ENCODE measurements at regions not wholly inside any gene's neighbourhood (a gene's known extent, or its start where the extent isn't known, plus 50 kb on each side); places are given as distances from the start of the nearest gene placed in this dataset.

- ChIA-PET POLR2A (no interaction called here), CTCF (interaction anchor here (0.7 to 1.9 kb wide), 12 partner anchors 10 to 1621 kb away, joined by 3 to 7 read pairs (median 3); no protein-coding TSS in a partner anchor)
- WGBS (ENCODE audit: low lambda C conversion rate): 64% methylated on average over 3 of the region's 3 CpGs
- Histone ChIP-seq H2AFZ (ENCODE audit: low read depth) (no peak overlapping the region), H3K4me1 (ENCODE audit: control insufficient read depth in 1 of 2, insufficient read depth in 2 of 2, low read depth in 1 of 2, low read length in 1 of 2) (peaks cover 0 to 15% of the 10 kb centered on the region in 2 experiments; a peak in 2 of 4 replicates), H3K79me2 (ENCODE audit: insufficient read depth) (no peaks in the 10 kb centered on the region), H3K9ac (no peak overlapping the region), H3K27me3 (ENCODE audit: insufficient read depth) (no peaks in the 10 kb centered on the region), H3K27ac (ENCODE audit: low read depth in 2 of 2, low read length in 1 of 2) (no peak overlapping the region; a peak in 1 of 4 replicates), H3K4me3 (ENCODE audit: low read depth in 2 of 2, low read length in 1 of 2) (no peak overlapping the region), H3K36me3 (replicated peaks in 1 of 2; ENCODE audit: control insufficient read depth in 1 of 2, insufficient read depth in 2 of 2, low read length in 1 of 2) (no peaks in the 10 kb centered on the region), H3F3A (replicated peaks; ENCODE audit: insufficient read depth) (peaks cover 4% of the 10 kb centered on the region), H4K20me1 (ENCODE audit: insufficient read depth) (no peaks in the 10 kb centered on the region), H3K4me2 (no peak overlapping the region), H3K9me2 (no peaks in the 10 kb centered on the region), H3K9me3 (no peaks in the 10 kb centered on the region)
- no peak for DNase-seq
- TF ChIP-seq RCOR1 (IDR thresholded peaks at IDR 0.05; ENCODE audit: low read length): no peak
- TF ChIP-seq EP300 (IDR thresholded peaks at IDR 0.05; ENCODE audit: borderline replicate concordance in 1 of 2, low read depth in 1 of 2, low read length in 1 of 2): peak in 1 of 2 experiments; percentile 35; a peak in 1 of 4 replicates
- no peak for TF ChIP-seq EZH2phosphoT487 (IDR thresholded peaks at IDR 0.05; ENCODE audit: borderline replicate concordance, low read depth)
- TF ChIP-seq GATA2 (CRISPR knock-in tag; IDR thresholded peaks at IDR 0.05): peak; percentile 75
- 0 out of 2 replicates have a peak, but pooled peaks have one; percentile 5 for TF ChIP-seq RAD21 (IDR thresholded peaks at IDR 0.05; ENCODE audit: low read length)
- 0 out of 2 replicates have a peak, but pooled peaks have one; percentile 21 for TF ChIP-seq PBX3 (IDR thresholded peaks at IDR 0.05)
Measured at GRCh38 chr2:195317550-195317949, 339.5 kb upstream of the SLC39A10 start.

GRCh38 chr2:195316486-195316885, 340.5 kb upstream of the SLC39A10 start:
- H3K79me2 ChIP-seq (ENCODE audit: insufficient read depth): no peaks in the 10 kb centered on the region
- H3K27ac ChIP-seq (ENCODE audit: low read depth in 2 of 2, low read length in 1 of 2): no peak overlapping the region
- H4K20me1 ChIP-seq (ENCODE audit: insufficient read depth): no peaks in the 10 kb centered on the region
- no peak overlapping the region for H3K9ac ChIP-seq
- no peaks in the 10 kb centered on the region for H3F3A ChIP-seq (replicated peaks; ENCODE audit: insufficient read depth)
- no peak for DNase-seq
- H3K9me3 ChIP-seq: no peaks in the 10 kb centered on the region
- H3K9me2 ChIP-seq: no peaks in the 10 kb centered on the region
- no peak overlapping the region for H3K4me2 ChIP-seq
- no peak for TF ChIP-seq YY1 (IDR thresholded peaks at IDR 0.05; ENCODE audit: low read depth)
- no peak for TF ChIP-seq TAF1 (IDR thresholded peaks at IDR 0.05; ENCODE audit: borderline replicate concordance, low read depth, low read length)
- TF ChIP-seq FOSL2 (IDR thresholded peaks at IDR 0.05; ENCODE audit: borderline replicate concordance, low read depth): no peak
- no peak for TF ChIP-seq FOXJ3 (CRISPR knock-in tag; IDR thresholded peaks at IDR 0.05)
- 0 out of 2 replicates have a peak, but pooled peaks have one; percentile 12 for TF ChIP-seq NFIC (IDR thresholded peaks at IDR 0.05; ENCODE audit: borderline replicate concordance)
- TF ChIP-seq REST (IDR thresholded peaks at IDR 0.05; ENCODE audit: low read depth, low read length): no peak
- no peaks in the 10 kb centered on the region for H3K36me3 ChIP-seq (replicated peaks in 1 of 2; ENCODE audit: control insufficient read depth in 1 of 2, insufficient read depth in 2 of 2, low read length in 1 of 2)
- ChIA-PET CTCF (interaction anchor here (1.1 to 1.9 kb wide), 4 partner anchors 18 to 1149 kb away, joined by 3 to 5 read pairs (median 4); no protein-coding TSS in a partner anchor), POLR2A (no interaction called here)
- H3K4me1 ChIP-seq (ENCODE audit: control insufficient read depth in 1 of 2, insufficient read depth in 2 of 2, low read depth in 1 of 2, low read length in 1 of 2): peaks cover 0 to 11% of the 10 kb centered on the region in 2 experiments; a peak in 2 of 4 replicates
- no peaks in the 10 kb centered on the region for H3K27me3 ChIP-seq (ENCODE audit: insufficient read depth)
- H3K4me3 ChIP-seq (ENCODE audit: low read depth in 2 of 2, low read length in 1 of 2): no peak overlapping the region
- no peak overlapping the region for H2AFZ ChIP-seq (ENCODE audit: low read depth)
